BJ (cell line): ENCODE measurements at regions not wholly inside any gene's neighbourhood (a gene's known extent, or its start where the extent isn't known, plus 50 kb on each side); places are given as distances from the start of the nearest gene placed in this dataset.
A peak's percentile ranks its signal among the peaks of the same experiment; 100 is the strongest.

ENCODE experiments used
- CTCF ChIA-PET: fragments of 350-600 bp; formaldehyde crosslinking; extraction: SDS; loops from one replicate; lab custom pipeline; 2021; ENCODE audit warnings: antibody characterized with exemption, inconsistent platforms; lab: Yijun Ruan, JAX
- POLR2A ChIA-PET: fragments of 300-600 bp; sonication (Branson Sonifier 250); formaldehyde crosslinking; extraction: SDS; loops from one replicate; lab custom pipeline; 2021; ENCODE audit warnings: antibody characterized with exemption; lab: Charles Lee
- DNase-seq: peaks from one replicate; pipeline ENCODE4 v3.0.0-alpha.2; 2011; ENCODE audit warnings: low read depth
- H3K27me3 ChIP-seq: 2 replicates; pipeline ENCODE4 v1.6.0; 2011; ENCODE audit warnings: low read length; ENCODE audit not compliant: control insufficient read depth, insufficient read depth
- H3K36me3 ChIP-seq: 2 replicates; pipeline ENCODE4 v1.5.1; 2011; ENCODE audit warnings: low read length; ENCODE audit not compliant: control insufficient read depth, insufficient read depth
- H3K4me3 ChIP-seq: 2 replicates; pipeline ENCODE4 v1.5.1; 2011; ENCODE audit warnings: low read depth, mild to moderate bottlenecking, control low read depth, low read length
- TF ChIP-seq, protein P1 (sequence below): IDR thresholded peaks from 2 replicates; pipeline ENCODE4 v1.5.1; 2011; ENCODE audit warnings: low read depth, mild to moderate bottlenecking, control low read depth, inconsistent platforms, low read length, moderate library complexity; ENCODE audit not compliant: insufficient read depth

DNA sequence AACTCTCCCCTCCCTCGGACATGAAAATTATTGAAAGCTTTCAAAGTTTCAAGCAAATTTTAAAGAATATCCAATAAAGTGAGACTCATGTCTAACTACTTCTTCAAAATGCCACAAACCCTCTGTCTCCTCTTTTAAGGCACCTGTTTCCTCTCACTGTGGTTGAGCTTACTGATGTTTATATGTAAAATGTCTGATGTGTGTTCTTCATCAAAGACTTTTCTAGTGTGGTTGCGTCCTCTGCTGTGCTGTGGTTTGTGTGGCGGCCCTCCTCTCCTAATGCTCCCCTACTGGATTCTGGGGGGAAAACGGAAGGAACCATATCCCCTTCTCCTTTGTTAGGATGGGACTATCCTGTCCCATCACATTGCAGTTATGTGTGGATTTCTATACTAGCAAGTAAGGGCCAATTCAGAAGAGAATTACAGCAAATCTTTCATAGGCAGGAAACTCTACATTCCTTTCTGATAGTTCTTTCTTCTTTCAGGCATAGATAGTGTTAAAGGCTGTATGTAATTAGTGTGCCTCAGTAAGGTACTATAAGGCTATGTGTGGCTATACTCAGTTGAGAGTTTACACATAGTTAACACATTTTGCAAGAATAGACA lies 221.0 kb upstream of the GPRIN3 start:
- ChIA-PET CTCF (interaction anchor here (0.8 to 1.5 kb wide), 2 partner anchors 9 to 11 kb away, joined by 3 to 6 read pairs; no protein-coding TSS in a partner anchor), POLR2A (no interaction called here)
- H3K27me3 ChIP-seq = no peaks in the 10 kb centered on the region
- TF ChIP-seq, protein P1, sequence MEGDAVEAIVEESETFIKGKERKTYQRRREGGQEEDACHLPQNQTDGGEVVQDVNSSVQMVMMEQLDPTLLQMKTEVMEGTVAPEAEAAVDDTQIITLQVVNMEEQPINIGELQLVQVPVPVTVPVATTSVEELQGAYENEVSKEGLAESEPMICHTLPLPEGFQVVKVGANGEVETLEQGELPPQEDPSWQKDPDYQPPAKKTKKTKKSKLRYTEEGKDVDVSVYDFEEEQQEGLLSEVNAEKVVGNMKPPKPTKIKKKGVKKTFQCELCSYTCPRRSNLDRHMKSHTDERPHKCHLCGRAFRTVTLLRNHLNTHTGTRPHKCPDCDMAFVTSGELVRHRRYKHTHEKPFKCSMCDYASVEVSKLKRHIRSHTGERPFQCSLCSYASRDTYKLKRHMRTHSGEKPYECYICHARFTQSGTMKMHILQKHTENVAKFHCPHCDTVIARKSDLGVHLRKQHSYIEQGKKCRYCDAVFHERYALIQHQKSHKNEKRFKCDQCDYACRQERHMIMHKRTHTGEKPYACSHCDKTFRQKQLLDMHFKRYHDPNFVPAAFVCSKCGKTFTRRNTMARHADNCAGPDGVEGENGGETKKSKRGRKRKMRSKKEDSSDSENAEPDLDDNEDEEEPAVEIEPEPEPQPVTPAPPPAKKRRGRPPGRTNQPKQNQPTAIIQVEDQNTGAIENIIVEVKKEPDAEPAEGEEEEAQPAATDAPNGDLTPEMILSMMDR = no peak
- no peak overlapping the region for H3K4me3 ChIP-seq
- no peak for DNase-seq
- H3K36me3 ChIP-seq = no peaks in the 10 kb centered on the region

DNA sequence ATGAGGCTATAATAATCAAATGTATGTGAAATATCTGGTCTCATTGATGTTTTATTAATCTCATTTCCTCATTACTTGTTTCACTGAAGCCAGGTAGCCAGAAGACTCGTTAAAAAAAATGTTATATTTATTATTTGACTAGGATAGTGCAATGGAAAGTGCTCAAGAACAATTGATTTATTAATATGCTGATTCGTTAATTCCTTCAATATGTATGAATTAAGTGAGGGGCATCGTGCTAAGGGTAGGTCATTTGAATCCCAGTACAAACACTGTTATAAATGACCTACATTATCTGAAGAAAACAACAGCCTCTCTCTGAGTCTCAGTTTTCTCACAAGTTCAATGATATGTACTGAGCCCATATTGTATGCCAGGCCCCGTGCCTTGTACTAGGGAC lies 214.2 kb upstream of the GPRIN3 start:
- Histone ChIP-seq H3K27me3 (no peaks in the 10 kb centered on the region), H3K4me3 (no peak overlapping the region), H3K36me3 (no peaks in the 10 kb centered on the region)
- TF ChIP-seq, protein P1 = no peak
- no peak for DNase-seq
- ChIA-PET CTCF (no interaction called here), POLR2A (no interaction called here)

DNA sequence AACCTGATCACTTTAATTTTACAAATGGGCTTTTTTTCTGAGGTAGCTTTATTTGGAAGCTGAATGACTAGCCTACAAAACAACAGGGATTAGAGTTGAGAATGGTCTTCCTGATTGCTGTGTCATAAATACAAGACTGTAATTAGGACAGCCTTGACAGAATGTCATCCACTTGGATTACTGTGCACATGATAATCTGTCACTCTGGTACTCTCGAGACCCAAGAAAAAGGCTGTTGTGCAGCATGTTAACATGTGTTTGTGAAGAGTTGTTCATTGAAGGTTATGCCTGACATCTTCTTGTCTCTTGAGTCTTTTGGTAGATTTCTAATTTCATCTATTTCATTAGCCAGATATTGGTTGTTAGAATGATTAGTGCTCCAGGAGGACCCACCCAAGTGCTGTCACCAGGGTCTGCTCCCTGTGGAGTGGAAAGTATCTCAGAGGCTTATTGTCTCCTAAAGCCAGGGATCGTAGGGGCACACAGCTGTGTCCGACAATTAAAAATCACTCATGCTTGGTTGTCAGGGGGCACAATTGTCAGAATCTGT lies 212.2 kb upstream of the GPRIN3 start:
- Histone ChIP-seq H3K36me3 (no peaks in the 10 kb centered on the region), H3K4me3 (no peak overlapping the region), H3K27me3 (no peaks in the 10 kb centered on the region)
- TF ChIP-seq, protein P1 = no peak
- DNase-seq = no peak
- ChIA-PET POLR2A (no interaction called here), CTCF (interaction anchor here (1.4 kb wide), 1 partner anchor 9 kb away, joined by 6 read pairs; no protein-coding TSS in a partner anchor)

DNA sequence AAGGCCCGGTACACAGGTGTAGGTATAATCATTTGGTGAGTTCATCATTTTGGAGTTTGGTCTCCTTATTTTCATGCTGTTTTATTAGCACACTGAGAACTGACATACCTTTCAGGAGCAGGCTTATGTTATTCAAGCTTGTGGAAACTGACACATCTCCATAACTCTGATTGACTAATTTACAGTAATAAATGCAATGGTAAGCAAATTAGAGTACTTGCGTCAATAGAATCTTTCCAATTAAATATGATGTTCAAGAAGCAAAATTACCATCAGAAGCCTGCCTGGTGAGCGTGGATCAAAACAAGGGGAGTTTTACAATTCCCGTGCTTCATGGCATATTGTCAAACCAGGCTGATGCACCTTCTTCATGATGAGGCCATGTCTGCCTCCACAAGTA lies 210.7 kb upstream of the GPRIN3 start:
- H3K27me3 ChIP-seq = no peaks in the 10 kb centered on the region
- TF ChIP-seq, protein P1 = no peak
- H3K4me3 ChIP-seq = no peak overlapping the region
- ChIA-PET POLR2A (no interaction called here), CTCF (no interaction called here)
- no peaks in the 10 kb centered on the region for H3K36me3 ChIP-seq
- no peak for DNase-seq

DNA sequence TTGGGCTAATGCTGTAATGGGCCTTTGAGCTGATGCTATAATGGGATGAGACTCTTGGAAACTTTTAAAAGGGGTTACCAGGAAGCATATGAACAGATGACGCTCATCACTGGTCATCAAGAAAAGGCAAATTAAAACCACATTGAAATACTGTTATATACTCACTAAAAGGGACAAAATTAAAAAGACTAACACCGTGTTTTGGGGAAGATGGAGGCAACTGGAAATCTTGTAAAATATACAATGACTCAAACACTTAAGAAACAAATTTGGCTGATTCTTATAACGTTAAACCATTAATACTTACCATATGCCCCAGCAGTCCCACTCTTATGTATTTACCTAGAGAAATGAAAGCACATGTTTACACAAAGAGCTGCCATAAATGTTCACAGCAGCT lies 207.2 kb upstream of the GPRIN3 start:
- POLR2A ChIA-PET = no interaction called here
- no peaks in the 10 kb centered on the region for H3K27me3 ChIP-seq
- TF ChIP-seq, protein P1 = no peak
- peak; percentile 28 for DNase-seq
- CTCF ChIA-PET = no interaction called here
- H3K4me3 ChIP-seq = no peak overlapping the region
- no peaks in the 10 kb centered on the region for H3K36me3 ChIP-seq
